Muscle layer of colon (tissue), 2 donors: ENCODE measurements at regions not wholly inside any gene's neighbourhood (a gene's known extent, or its start where the extent isn't known, plus 50 kb on each side); places are given as distances from the start of the nearest gene placed in this dataset.

Experiments used
- H3K27ac ChIP-seq: one replicate; pipeline ENCODE4 v1.7.0; 2013; ENCODE audit warnings: low read depth, mild to moderate bottlenecking, low read length, moderate library complexity
- H3K27me3 ChIP-seq, 2 donors: one replicate each; pipeline ENCODE4 v1.7.0; 2013; ENCODE audit warnings: low read length in 2 of 2, mild to moderate bottlenecking in 2 of 2; ENCODE audit not compliant: insufficient read depth in 2 of 2, control insufficient read depth in 1 of 2
- H3K36me3 ChIP-seq: one replicate; pipeline ENCODE4 v1.7.0; 2013; ENCODE audit warnings: mild to moderate bottlenecking, low read length; ENCODE audit not compliant: insufficient read depth
- H3K4me1 ChIP-seq: one replicate; pipeline ENCODE4 v1.7.0; 2013; ENCODE audit warnings: mild to moderate bottlenecking, low read length; ENCODE audit not compliant: insufficient read depth
- H3K4me3 ChIP-seq, 2 donors: one replicate each; pipeline ENCODE4 v1.7.0; 2013; ENCODE audit warnings: low read length in 2 of 2, low read depth in 1 of 2, mild to moderate bottlenecking in 1 of 2, moderate library complexity in 1 of 2
- H3K9ac ChIP-seq: one replicate; pipeline ENCODE4 v1.7.0; 2013; ENCODE audit warnings: low read length
- H3K9me3 ChIP-seq: one replicate; pipeline ENCODE4 v1.7.0; 2013; ENCODE audit warnings: mild to moderate bottlenecking, low read length
- donor health status: abdominal sarcoma.
- donor health status: Adenocarcinoma of cecum.

GRCh38 chr21:35244514-35244913, 195.4 kb upstream of the RUNX1 start:
- Histone ChIP-seq H3K27me3 (no peaks in the 10 kb centered on the region), H3K27ac (no peak overlapping the region), H3K4me1 (peaks cover 8% of the 10 kb centered on the region), H3K4me3 (no peak overlapping the region), H3K9me3 (no peaks in the 10 kb centered on the region), H3K36me3 (no peaks in the 10 kb centered on the region), H3K9ac (no peak overlapping the region)

GRCh38 chr21:35243171-35243570, 194.1 kb upstream of the RUNX1 start:
- Histone ChIP-seq H3K4me1 (peaks cover 8% of the 10 kb centered on the region), H3K9ac (no peak overlapping the region), H3K27me3 (no peaks in the 10 kb centered on the region), H3K27ac (no peak overlapping the region), H3K9me3 (no peaks in the 10 kb centered on the region), H3K36me3 (no peaks in the 10 kb centered on the region), H3K4me3 (no peak overlapping the region)

- Histone ChIP-seq H3K9me3 (no peaks in the 10 kb centered on the region), H3K4me3 (no peak overlapping the region), H3K4me1 (peaks cover 4% of the 10 kb centered on the region), H3K36me3 (no peaks in the 10 kb centered on the region), H3K27me3 (no peaks in the 10 kb centered on the region), H3K9ac (no peak overlapping the region), H3K27ac (no peak overlapping the region)
Measured at GRCh38 chr21:35239811-35240219, 190.7 kb upstream of the RUNX1 start.

- H3K27me3 ChIP-seq, result no peaks in the 10 kb centered on the region
- H3K9me3 ChIP-seq, result no peaks in the 10 kb centered on the region
- no peaks in the 10 kb centered on the region for H3K4me1 ChIP-seq
- H3K9ac ChIP-seq, result no peak overlapping the region
- no peak overlapping the region for H3K27ac ChIP-seq
- H3K36me3 ChIP-seq, result no peaks in the 10 kb centered on the region
- no peak overlapping the region for H3K4me3 ChIP-seq
Measured at GRCh38 chr21:35238119-35238518, 189.0 kb upstream of the RUNX1 start.

GRCh38 chr21:35237287-35237686, 188.2 kb upstream of the RUNX1 start:
- no peaks in the 10 kb centered on the region for H3K36me3 ChIP-seq
- no peak overlapping the region for H3K4me3 ChIP-seq
- no peaks in the 10 kb centered on the region for H3K4me1 ChIP-seq
- no peak overlapping the region for H3K27ac ChIP-seq
- no peak overlapping the region for H3K9ac ChIP-seq
- H3K27me3 ChIP-seq, result no peaks in the 10 kb centered on the region
- H3K9me3 ChIP-seq, result no peaks in the 10 kb centered on the region

GRCh38 chr21:35236090-35236489, 187.0 kb upstream of the RUNX1 start:
- H3K9ac ChIP-seq, result no peak overlapping the region
- H3K27ac ChIP-seq, result no peak overlapping the region
- H3K4me1 ChIP-seq, result no peaks in the 10 kb centered on the region
- H3K4me3 ChIP-seq, result no peak overlapping the region
- H3K9me3 ChIP-seq, result no peaks in the 10 kb centered on the region
- no peaks in the 10 kb centered on the region for H3K27me3 ChIP-seq
- H3K36me3 ChIP-seq, result no peaks in the 10 kb centered on the region

- Histone ChIP-seq H3K27ac (no peak overlapping the region), H3K9me3 (no peaks in the 10 kb centered on the region), H3K36me3 (no peaks in the 10 kb centered on the region), H3K9ac (no peak overlapping the region), H3K4me1 (no peaks in the 10 kb centered on the region), H3K27me3 (no peaks in the 10 kb centered on the region), H3K4me3 (no peak overlapping the region)
Measured at GRCh38 chr21:35234725-35235124, 185.6 kb upstream of the RUNX1 start.

GRCh38 chr21:35233756-35234155, 184.7 kb upstream of the RUNX1 start:
- H3K36me3 ChIP-seq, result no peaks in the 10 kb centered on the region
- H3K4me3 ChIP-seq, result no peak overlapping the region
- H3K27ac ChIP-seq, result no peak overlapping the region
- no peak overlapping the region for H3K9ac ChIP-seq
- no peaks in the 10 kb centered on the region for H3K4me1 ChIP-seq
- no peaks in the 10 kb centered on the region for H3K27me3 ChIP-seq
- H3K9me3 ChIP-seq, result no peaks in the 10 kb centered on the region

GRCh38 chr21:35232545-35233176, 183.6 kb upstream of the RUNX1 start:
- no peaks in the 10 kb centered on the region for H3K9me3 ChIP-seq
- H3K27ac ChIP-seq, result no peak overlapping the region
- H3K27me3 ChIP-seq, result no peaks in the 10 kb centered on the region
- no peak overlapping the region for H3K9ac ChIP-seq
- no peaks in the 10 kb centered on the region for H3K4me1 ChIP-seq
- H3K36me3 ChIP-seq, result no peaks in the 10 kb centered on the region
- no peak overlapping the region for H3K4me3 ChIP-seq

- H3K9ac ChIP-seq, result no peak overlapping the region
- H3K27ac ChIP-seq, result no peak overlapping the region
Measured at GRCh38 chr21:35231090-35231489, 182.0 kb upstream of the RUNX1 start.

GRCh38 chr21:35229290-35229689, 180.2 kb upstream of the RUNX1 start:
- no peak overlapping the region for H3K4me3 ChIP-seq
- H3K27me3 ChIP-seq, result no peaks in the 10 kb centered on the region
- no peak overlapping the region for H3K27ac ChIP-seq
- no peaks in the 10 kb centered on the region for H3K9me3 ChIP-seq
- H3K36me3 ChIP-seq, result no peaks in the 10 kb centered on the region
- no peaks in the 10 kb centered on the region for H3K4me1 ChIP-seq
- H3K9ac ChIP-seq, result no peak overlapping the region

More at GRCh38 chr21:35231090-35231489, 182.0 kb upstream of the RUNX1 start:
- Histone ChIP-seq H3K4me3 (no peak overlapping the region), H3K36me3 (no peaks in the 10 kb centered on the region), H3K9me3 (no peaks in the 10 kb centered on the region), H3K4me1 (no peaks in the 10 kb centered on the region), H3K27me3 (no peaks in the 10 kb centered on the region)

GRCh38 chr21:35227786-35228185, 178.7 kb upstream of the RUNX1 start:
- Histone ChIP-seq H3K9ac (no peak overlapping the region), H3K27me3 (no peaks in the 10 kb centered on the region), H3K4me3 (no peak overlapping the region), H3K36me3 (no peaks in the 10 kb centered on the region), H3K9me3 (no peaks in the 10 kb centered on the region), H3K27ac (no peak overlapping the region), H3K4me1 (no peaks in the 10 kb centered on the region)
